EL (cell line): ENCODE measurements at regions not wholly inside any gene's neighbourhood (a gene's known extent, or its start where the extent isn't known, plus 50 kb on each side); places are given as distances from the start of the nearest gene placed in this dataset.

ENCODE experiments used
- DNase-seq: peaks from one replicate; pipeline ENCODE4 v3.0.0-alpha.2; 2016

GRCh38 chr4:81574991-81575390 lies 103.3 kb upstream of the RASGEF1B start:
- DNase-seq, result no peak

DNA sequence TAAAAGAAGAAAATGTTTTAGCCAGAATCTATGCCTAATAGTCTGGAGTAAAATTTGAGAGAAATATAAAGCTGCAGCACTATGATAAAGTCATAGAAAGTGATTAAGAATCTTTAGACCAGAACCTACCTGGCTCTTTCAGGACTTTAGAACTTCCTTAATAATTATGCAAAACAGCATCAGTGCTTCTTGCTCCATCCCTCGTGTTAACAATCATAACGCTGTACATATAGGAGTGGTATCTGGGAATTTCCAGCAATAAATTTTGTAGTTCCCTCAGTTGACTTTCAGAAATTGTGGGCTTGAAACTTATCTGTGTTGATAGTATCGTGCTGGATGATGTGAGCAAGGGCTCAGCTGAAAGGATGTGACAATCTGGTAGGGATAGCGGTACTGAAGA lies 102.1 kb upstream of the RASGEF1B start:
- DNase-seq, result no peak

DNA sequence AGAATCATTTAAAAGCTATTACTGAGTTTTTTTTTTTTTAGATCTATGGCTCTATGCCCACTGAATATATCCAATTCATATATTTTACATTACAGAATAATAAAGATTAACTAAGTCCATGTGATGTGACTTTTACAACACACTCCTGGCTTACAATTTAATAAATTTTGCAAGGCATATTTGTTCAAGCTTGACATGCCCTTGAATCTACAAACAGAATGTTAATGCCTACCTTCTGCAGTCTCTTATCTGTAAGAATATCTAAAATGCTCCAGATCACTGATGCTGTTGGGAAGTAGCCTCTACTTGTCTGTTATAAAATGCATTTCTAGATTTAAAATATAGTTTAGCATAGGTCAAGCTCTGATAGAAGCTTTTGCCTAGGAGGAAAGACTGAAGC lies 100.7 kb upstream of the RASGEF1B start:
- no peak for DNase-seq

DNA sequence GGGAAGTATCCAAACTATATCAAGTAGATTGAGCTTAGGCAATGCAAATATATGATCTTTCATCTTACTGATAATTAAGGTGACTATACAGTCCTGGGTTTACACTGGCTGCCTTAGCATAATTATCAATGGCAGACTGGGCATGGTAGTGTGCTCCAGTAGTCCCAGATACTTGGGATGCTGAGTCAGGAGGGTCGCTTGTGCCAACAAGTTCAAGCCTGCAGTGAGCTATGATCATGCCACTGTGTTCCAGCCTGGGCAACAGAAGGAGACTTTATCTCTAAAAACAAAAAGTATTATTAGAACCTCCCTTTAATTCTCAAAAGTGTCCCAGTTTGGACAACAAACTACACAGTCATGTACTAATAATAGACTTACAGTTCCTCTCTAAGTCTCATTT lies 99.4 kb upstream of the RASGEF1B start:
- DNase-seq, result no peak

GRCh38 chr4:81566161-81566591 lies 94.5 kb upstream of the RASGEF1B start:
- no peak for DNase-seq

DNA sequence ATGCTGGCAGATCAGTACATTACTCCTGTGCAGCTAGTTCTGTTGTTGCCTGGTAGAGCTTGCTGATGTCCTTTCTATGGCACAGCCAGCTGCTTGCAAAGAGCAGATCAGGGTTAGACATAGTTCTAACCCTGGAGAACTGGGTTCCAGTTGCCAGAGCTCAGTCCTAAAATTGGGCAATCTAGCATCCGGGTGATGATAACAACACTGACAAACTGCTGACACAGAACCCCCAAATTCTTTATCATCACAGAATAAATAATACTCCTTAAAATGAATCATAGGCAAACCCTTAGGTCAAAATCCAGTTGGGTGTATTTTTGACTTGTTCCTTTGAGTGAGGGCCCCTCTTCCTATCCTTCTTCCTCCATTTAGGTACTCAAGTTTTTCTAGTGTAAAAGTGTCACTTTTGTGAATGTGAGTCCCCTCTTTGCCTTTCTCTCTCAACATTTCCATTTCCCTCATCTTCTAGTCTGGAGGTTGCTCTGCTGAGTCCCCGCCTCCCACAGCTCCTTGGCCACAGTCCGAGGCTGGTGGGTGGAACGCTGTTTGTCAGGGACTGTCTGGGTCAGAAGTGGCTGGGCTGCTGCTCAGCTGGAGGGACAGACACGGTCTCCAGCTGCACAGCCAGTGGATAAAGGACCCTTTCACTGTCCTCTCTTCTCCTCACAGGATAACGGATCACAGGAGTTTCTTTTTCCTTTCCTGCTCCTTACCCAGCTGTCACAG lies 93.6 kb upstream of the RASGEF1B start:
- no peak for DNase-seq

- DNase-seq, result no peak
Measured at GRCh38 chr4:81564025-81564424, 92.3 kb upstream of the RASGEF1B start.

GRCh38 chr4:81562093-81562492 lies 90.4 kb upstream of the RASGEF1B start:
- DNase-seq, result no peak

DNA sequence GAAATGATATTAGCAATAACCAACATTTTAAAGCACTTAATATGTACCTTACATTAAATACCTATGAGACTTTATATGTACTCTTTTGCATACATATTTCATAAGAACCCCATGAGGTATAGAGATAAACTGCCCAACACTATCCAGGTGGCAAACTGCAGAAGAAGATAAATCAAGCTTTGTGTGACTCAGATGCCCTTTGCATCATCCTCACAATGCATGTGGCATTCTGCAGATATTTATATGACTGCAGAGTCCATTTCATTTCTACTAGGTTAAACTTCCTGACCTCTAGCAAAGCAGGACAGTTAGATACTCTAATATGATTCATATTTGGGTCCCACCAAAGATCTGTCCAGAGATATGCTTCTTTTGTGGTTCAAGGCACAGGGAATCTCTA lies 85.6 kb upstream of the RASGEF1B start:
- no peak for DNase-seq

- DNase-seq, result no peak
Measured at GRCh38 chr4:81555489-81555888, 83.8 kb upstream of the RASGEF1B start.

DNA sequence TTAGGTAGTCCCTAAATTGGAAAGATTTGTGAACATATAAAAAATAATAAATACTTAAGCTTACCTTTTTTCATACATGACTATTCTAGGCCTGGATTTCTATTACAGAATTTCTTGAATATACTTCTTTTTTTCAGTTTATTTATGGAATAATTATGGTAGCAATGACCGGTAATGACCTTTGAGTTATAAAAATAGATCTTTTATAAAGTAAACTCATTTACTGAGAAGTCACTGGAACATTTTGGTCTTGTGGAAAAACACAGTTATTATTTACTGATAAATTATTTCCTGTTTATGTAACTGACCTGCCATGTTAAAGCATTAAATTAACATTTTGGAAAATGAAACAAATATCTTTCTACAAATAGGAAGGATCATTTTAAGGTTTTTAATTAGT lies 80.4 kb upstream of the RASGEF1B start:
- DNase-seq, result no peak

DNA sequence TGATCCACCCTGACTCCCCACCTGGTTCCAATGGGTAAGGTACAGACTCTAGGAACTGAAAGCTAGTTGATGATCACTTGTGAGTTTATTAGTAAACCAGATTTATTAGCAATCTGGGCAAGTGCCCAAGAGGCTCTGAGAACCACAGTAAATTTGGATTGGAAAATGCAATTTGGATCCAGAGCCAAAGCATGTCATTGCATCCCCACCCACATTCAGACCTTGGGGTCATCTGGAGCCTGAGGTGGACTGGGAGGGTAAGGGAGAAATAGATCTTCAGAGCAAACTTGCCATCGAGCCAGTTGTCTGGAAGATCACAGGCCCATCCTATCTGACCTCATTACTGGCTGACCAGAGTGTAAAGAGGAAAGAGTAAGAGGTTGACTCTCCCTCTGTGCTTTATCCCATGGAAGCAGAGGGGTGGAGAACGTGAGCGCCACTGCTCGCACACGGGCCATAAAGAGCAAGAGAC lies 78.7 kb upstream of the RASGEF1B start:
- DNase-seq, result no peak

GRCh38 chr4:81549984-81550383 lies 78.3 kb upstream of the RASGEF1B start:
- DNase-seq, result no peak

DNA sequence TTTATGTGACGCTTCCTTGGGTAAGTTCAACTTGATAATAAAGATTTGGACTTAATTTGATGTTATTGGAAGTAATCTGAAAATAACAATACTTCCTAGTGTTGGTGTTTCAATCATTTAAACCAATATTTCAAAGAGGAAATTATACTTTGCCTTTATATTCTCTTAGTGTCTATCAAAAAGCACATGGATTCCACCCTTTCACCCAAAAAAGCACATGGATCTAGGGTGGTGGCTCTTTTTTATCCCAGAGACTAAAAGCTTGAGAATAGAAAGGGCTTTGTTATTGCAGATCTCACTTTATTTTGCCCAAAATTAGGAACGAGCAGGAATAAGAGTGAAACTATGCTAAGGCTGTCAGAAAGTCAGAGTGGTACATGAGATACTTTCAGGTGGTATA lies 75.1 kb upstream of the RASGEF1B start:
- DNase-seq, result no peak

DNA sequence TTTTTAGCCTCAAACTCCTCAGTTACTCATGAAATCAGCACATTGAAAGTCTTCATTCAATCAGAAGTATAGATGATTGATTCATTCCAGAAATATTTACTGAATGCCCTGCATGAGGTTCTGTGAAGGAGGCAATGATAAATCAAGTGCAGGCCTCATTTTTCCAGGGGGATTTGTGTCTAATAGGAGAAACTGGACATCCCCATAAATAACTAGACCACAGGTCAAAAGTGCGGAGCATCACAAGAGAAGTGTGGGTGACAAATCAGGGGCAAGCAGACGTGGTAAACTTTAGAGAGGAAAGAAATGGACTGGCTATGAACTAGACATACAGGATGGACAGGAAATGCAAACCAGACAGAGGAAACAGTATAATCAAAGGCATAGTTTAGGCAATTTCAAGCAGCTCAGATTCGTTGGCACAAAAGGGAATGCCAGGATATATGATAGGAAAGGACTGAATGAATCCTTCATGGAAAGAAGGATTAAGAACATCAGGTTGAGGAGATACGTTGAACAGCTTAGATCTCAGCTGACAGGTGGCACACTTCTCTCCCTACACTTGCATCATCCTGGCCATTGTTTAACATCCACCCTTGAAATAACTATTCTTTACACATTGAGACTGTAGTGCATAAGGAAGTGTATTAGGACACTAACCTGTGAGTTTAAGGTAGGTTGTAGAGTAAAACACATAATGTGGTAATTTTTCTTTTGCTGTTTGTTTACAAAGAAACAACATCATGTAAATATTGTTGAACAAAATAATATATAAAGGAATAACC lies 69.6 kb upstream of the RASGEF1B start:
- no peak for DNase-seq

DNA sequence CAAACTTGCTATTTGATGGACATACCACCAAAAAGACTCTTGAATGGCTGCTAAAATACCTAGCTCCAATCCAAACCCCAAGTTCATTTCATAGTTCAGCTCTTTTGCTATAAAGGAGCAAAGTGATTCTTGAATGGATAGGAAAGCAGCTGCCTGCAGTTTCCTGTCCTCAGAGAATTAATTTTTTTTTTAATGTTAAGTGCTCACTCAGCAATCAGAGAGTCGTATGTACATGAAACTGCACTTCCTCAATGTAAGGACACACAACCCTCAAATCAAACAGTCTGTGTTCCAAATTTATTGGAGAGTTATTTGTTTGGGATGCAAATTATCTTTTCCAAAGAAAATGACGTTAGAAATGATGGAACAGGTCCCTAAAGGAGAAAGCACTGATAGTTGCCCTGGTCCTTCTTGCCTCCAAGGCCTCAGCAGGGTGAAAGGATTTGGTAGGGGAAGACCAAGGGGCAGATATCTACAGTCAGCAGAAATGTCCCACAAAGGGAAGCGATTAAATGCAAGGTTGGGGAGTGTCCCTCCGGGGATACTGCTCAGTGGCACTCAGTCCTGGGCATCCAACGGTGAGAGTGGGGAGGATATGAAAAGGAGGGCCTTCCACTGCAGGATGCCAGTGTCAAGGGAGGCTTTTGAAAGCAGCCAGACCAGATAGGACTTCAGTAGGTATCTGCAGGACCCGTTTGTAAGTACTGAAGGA lies 67.2 kb upstream of the RASGEF1B start:
- DNase-seq, result no peak

- no peak for DNase-seq
Measured at GRCh38 chr4:81531410-81531809, 59.7 kb upstream of the RASGEF1B start.

- no peak for DNase-seq
Measured at GRCh38 chr4:81528979-81529378, 57.3 kb upstream of the RASGEF1B start.

- no peak for DNase-seq
Measured at GRCh38 chr4:81528200-81528599, 56.5 kb upstream of the RASGEF1B start.

DNA sequence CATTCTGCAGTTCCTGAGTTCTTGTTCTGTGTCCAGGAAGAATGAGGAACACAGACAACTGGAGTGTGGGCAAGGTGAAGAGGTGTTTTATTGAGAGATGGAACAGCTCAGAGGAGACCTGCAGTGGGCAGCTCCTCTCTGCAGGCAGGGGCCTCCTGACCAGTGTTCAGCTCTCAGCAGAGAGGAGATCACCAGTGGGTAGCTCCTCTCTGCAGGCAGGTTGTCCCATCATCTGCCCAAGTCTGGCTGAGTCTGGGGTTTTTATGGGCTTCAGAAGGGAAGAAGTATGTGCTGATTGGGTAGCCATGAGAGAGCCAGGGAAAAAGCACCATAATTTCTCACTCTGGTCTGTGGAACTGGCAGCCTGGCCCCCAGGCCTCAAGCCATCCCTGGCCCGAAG lies 56.0 kb upstream of the RASGEF1B start:
- DNase-seq, result no peak

DNA sequence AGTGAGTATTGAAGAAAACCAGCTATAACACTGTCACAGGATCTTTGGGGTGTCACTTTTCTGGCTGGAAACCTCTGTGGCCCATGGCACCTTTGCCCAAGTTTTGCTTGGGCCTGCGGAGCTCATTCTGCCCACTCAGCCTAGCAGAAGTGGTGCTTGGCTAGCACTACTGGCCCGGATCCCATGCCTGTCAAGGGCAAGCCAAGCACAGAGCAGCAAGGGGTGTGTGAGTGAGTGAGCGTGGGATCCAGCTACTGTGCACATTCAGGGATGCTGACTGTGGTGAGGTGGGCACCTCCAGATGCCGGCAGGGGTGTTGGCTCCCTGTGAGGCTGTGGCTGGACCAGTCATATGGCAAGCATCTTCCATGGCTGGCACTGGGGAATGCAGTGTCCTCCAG lies 55.4 kb upstream of the RASGEF1B start:
- DNase-seq, result no peak

DNA sequence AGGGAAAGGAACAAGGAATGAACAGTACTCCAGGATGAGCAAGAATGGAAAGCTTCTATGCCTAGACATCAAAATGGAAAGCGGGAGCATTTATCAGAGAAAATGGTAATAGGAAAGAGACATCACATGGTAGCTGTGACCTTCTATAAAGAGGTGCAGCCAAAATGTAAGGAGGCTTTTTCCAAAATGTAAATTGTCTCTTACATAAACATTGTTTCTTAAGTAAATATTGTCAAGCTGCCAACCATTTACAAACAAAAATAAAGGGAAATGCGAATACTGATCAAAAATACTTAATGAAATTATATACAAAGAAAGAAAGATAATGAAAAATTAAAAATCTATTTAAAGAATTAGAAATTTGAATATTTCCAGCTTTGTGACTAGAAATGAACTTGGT lies 55.0 kb upstream of the RASGEF1B start:
- DNase-seq, result no peak

DNA sequence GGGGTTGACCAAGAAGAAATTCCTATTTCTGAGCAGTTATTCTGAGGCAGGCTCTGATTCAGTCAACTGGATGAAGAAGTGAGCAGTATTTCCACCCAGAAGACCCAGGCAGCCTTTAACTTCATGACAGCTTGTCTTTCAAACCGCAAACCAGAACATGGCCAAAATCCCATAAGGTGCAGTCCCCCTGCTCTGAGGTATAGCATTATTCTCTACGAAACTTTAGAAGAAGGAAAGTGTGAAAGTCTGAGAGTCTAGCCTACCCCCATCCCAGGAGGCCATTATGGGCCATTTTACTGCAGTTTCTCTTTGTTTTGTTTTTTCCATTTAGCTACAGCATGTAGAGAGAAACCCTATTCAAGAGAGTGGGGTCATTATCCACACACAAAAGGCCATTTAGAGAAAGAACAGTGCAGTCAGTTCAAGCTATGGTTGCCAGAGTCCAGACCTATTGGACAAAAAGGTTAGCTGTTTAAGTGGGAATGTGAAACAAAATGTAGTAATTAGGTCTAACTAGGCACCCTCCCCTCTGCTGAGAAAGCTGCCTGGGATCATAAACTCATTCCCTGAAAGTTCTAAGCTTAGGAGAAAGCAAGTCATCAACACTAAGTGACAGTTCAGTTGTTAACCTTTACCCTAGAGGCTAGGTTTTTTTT lies 52.1 kb upstream of the RASGEF1B start:
- DNase-seq, result no peak
